Hepatocyte (in vitro differentiated cells): ENCODE measurements at regions not wholly inside any gene's neighbourhood (a gene's known extent, or its start where the extent isn't known, plus 50 kb on each side); places are given as distances from the start of the nearest gene placed in this dataset.

Source experiments
- DNase-seq: peaks from one replicate; pipeline ENCODE4 v3.0.0-alpha.2; 2016; ENCODE audit warnings: low spot score
- H2AFZ ChIP-seq: fragments of 200-600 bp; sonication (generic); 2 replicates; pipeline ENCODE4 v1.6.0; 2016; ENCODE audit warnings: antibody characterized with exemption, mild to moderate bottlenecking
- H3K27ac ChIP-seq: fragments of 200-600 bp; sonication (generic); 2 replicates; pipeline ENCODE4 v1.5.1; 2016; ENCODE audit warnings: mild to moderate bottlenecking
- H3K27me3 ChIP-seq: fragments of 200-600 bp; sonication (generic); 2 replicates; pipeline ENCODE4 v1.6.1; 2016
- H3K36me3 ChIP-seq: fragments of 200-600 bp; sonication (generic); replicated peaks from 2 replicates; pipeline ENCODE4 v1.5.1; 2016; ENCODE audit warnings: low read depth; ENCODE audit not compliant: insufficient read depth
- H3K4me1 ChIP-seq: fragments of 200-600 bp; sonication (generic); 2 replicates; pipeline ENCODE4 v1.5.1; 2016; ENCODE audit warnings: mild to moderate bottlenecking, moderate library complexity; ENCODE audit not compliant: insufficient read depth
- H3K4me2 ChIP-seq: fragments of 200-600 bp; sonication (generic); 2 replicates; pipeline ENCODE4 v1.6.0; 2016
- H3K4me3 ChIP-seq: fragments of 200-600 bp; sonication (generic); 2 replicates; pipeline ENCODE4 v1.5.1; 2016; ENCODE audit warnings: mild to moderate bottlenecking
- H3K79me2 ChIP-seq: fragments of 200-600 bp; sonication (generic); 2 replicates; pipeline ENCODE4 v1.6.0; 2017; ENCODE audit warnings: mild to moderate bottlenecking
- H3K9me2 ChIP-seq: fragments of 200-600 bp; sonication (generic); replicated peaks from 2 replicates; pipeline ENCODE4 v1.6.0; 2017; ENCODE audit warnings: mild to moderate bottlenecking; ENCODE audit not compliant: insufficient read depth
- H3K9me3 ChIP-seq: fragments of 200-600 bp; sonication (generic); 2 replicates; pipeline ENCODE4 v1.5.1; 2016; ENCODE audit warnings: low read depth, mild to moderate bottlenecking
- H4K20me1 ChIP-seq: fragments of 200-600 bp; sonication (generic); 2 replicates; pipeline ENCODE4 v1.6.0; 2016; ENCODE audit warnings: mild to moderate bottlenecking; ENCODE audit not compliant: insufficient read depth, poor library complexity, severe bottlenecking
- EZH2 ChIP-seq: fragments of 200-600 bp; sonication (generic); IDR thresholded peaks from 2 replicates; pipeline ENCODE4 v1.6.1; 2016; ENCODE audit warnings: antibody characterized with exemption, mild to moderate bottlenecking, borderline replicate concordance
- EZH2phosphoT487 ChIP-seq: fragments of 200-600 bp; sonication (generic); IDR thresholded peaks from one replicate; pipeline ENCODE4 v1.6.1; 2018; ENCODE audit warnings: antibody characterized with exemption, mild to moderate bottlenecking, low read depth, moderate library complexity; ENCODE audit not compliant: unreplicated experiment, severe bottlenecking
- WGBS: methylation state at CpG from one replicate; pipeline ENCODE4 v1.1.6; 2016; ENCODE audit warnings: low lambda C conversion rate; ENCODE audit errors: missing lambda C conversion rate; 5-methylcytosine and 5-hydroxymethylcytosine counted together
- TF ChIP-seq, protein P1 (sequence below): fragments of 200-600 bp; sonication (generic); IDR thresholded peaks from 2 replicates; pipeline ENCODE4 v1.5.1; 2016; ENCODE audit warnings: antibody characterized with exemption, mild to moderate bottlenecking; ENCODE audit not compliant: poor library complexity

DNA sequence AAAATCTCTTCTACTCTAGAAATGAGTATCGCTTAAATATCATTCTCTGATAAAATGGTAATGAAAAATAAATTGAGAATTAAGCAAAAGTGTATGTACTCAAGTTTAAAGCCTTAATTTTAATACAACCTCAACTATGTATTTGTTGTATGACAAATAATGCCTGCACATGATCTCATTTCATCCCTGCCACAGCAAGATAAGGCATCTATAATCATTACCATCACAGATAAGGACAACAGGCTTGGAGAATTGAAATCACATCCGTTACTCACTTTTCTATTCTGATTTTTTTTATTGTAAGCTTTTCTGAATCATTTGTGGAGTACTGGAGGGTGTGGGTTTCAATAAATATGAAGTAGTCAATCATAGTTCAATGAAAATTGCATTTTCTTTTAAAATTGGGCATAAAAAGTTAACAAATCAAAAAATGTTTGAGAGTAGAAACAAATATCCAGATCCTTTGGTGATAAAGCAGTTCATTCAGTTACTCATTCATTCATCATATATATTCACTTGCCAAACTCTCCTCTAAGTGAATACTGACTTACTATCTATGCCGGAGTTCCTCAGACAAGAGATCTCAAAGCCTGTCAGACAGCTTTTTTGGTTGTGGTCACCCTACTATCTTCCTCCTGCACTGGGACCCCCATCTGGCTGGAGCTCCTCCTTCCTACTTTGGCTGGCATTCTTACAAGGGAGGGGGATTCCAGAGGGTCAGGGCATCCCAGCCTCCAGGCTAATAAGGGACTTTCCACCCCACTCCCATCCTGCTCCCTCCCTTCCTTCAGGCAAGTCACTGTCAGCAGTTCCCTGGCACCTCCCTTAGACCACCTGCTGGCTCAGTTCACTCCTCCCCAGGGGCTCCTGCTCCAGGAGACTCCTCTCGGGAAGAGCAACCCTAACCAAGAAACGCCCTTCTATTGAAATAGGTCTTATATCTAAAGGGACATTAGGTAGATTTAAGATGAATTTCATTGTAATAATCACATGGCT is 118.6 kb downstream of the OGFRL1 start:
- TF ChIP-seq, protein P1, sequence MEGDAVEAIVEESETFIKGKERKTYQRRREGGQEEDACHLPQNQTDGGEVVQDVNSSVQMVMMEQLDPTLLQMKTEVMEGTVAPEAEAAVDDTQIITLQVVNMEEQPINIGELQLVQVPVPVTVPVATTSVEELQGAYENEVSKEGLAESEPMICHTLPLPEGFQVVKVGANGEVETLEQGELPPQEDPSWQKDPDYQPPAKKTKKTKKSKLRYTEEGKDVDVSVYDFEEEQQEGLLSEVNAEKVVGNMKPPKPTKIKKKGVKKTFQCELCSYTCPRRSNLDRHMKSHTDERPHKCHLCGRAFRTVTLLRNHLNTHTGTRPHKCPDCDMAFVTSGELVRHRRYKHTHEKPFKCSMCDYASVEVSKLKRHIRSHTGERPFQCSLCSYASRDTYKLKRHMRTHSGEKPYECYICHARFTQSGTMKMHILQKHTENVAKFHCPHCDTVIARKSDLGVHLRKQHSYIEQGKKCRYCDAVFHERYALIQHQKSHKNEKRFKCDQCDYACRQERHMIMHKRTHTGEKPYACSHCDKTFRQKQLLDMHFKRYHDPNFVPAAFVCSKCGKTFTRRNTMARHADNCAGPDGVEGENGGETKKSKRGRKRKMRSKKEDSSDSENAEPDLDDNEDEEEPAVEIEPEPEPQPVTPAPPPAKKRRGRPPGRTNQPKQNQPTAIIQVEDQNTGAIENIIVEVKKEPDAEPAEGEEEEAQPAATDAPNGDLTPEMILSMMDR = no peak
- no peak for TF ChIP-seq EZH2
- TF ChIP-seq EZH2phosphoT487 = no peak
- Histone ChIP-seq H3K4me3 (no peak overlapping the region), H3K27me3 (no peaks in the 10 kb centered on the region), H2AFZ (no peak overlapping the region), H3K4me1 (peaks cover 30% of the 10 kb centered on the region), H3K9me2 (no peaks in the 10 kb centered on the region), H4K20me1 (no peaks in the 10 kb centered on the region), H3K4me2 (no peak overlapping the region), H3K9me3 (no peaks in the 10 kb centered on the region), H3K27ac (no peak overlapping the region), H3K79me2 (peaks cover 32% of the 10 kb centered on the region), H3K36me3 (no peaks in the 10 kb centered on the region)
- DNase-seq = no peak
- WGBS = 81% methylated on average over 5 of the region's 5 CpGs

DNA sequence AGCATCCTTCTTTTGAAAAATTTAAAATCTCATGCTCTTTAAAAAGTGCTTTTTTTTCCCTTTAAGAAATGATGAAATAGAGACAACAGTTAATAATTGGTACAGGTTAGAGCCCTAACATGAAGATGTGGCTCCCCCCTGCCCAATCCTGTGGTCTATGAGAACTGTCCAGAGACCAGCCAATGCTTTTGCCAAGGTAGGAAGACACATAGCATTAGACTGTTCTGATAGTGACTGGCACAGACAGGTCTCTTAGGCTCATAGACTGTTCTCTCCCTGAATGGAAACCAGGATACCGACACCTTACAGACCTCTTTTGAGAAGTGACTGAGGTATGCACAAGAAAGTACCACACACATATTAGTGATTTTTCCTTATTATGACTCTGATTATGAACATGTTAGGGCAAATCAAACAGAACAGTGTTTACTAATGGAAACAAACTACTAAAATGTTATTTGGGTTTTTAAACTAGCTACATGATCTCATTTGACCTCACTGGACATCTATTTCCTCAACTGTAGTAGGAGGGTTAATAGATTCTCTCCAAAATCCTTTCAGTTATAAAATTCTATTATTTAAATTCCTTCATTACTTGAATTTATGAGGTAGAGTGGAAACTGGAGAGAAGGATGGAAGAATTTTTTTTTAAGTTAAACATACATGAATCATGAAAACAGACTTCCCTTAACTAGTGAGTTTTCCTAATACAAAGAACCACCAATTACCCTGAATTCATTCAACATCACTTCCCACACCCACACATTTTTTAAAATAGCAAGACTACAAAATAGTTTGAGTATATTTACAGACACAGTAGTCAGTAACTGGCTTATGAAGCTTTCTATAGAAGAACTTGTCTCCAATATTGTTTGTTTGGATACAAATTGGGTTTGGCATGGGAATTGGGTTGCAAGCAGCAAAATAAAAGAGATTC is 120.4 kb downstream of the OGFRL1 start:
- Histone ChIP-seq H3K4me1 (peaks cover 37% of the 10 kb centered on the region), H3K4me2 (no peak overlapping the region), H3K27ac (no peak overlapping the region), H3K9me3 (no peaks in the 10 kb centered on the region), H3K9me2 (no peaks in the 10 kb centered on the region), H3K27me3 (no peaks in the 10 kb centered on the region), H2AFZ (no peak overlapping the region), H3K36me3 (no peaks in the 10 kb centered on the region), H3K79me2 (peaks cover 28% of the 10 kb centered on the region), H4K20me1 (no peaks in the 10 kb centered on the region), H3K4me3 (no peak overlapping the region)
- 92% methylated on average over 1 of the region's 1 CpG for WGBS
- TF ChIP-seq EZH2phosphoT487 (no peak), EZH2 (no peak)
- TF ChIP-seq, protein P1 = no peak
- DNase-seq = no peak

DNA sequence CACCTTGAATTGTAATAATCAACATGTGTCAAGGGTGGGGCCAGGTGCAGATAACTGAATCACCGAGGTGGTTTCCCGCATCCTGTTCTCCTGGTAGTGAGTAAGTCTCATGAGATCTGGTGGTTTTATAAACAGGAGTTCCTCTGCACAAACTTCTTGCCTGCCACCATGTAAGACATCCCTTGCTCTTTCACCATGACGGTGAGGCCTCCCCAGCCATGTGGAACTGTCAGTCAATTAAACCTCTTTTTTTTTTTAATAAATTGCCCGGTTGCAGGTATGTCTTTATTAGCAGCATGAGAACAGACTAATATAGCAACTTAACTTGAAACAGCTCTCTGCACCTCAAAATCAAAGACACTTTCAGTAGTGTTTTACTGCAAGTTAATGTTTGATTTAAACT is 121.6 kb downstream of the OGFRL1 start:
- Histone ChIP-seq H2AFZ (no peak overlapping the region), H3K4me1 (peaks cover 38% of the 10 kb centered on the region), H3K9me2 (no peaks in the 10 kb centered on the region), H3K36me3 (no peaks in the 10 kb centered on the region), H4K20me1 (no peaks in the 10 kb centered on the region), H3K4me2 (no peak overlapping the region), H3K27ac (no peak overlapping the region), H3K4me3 (no peak overlapping the region), H3K79me2 (peaks cover 28% of the 10 kb centered on the region), H3K9me3 (no peaks in the 10 kb centered on the region), H3K27me3 (no peaks in the 10 kb centered on the region)
- 88% methylated on average over 4 of the region's 4 CpGs for WGBS
- TF ChIP-seq EZH2phosphoT487 = no peak
- TF ChIP-seq EZH2 = no peak
- TF ChIP-seq, protein P1 = no peak
- no peak for DNase-seq
